Tibial nerve (tissue), 4 donors: ENCODE measurements at regions not wholly inside any gene's neighbourhood (a gene's known extent, or its start where the extent isn't known, plus 50 kb on each side); places are given as distances from the start of the nearest gene placed in this dataset.

Source experiments
- CTCF ChIP-seq, 5 experiments: fragments of 200-600 bp in 3 of 5; fragments of 450-650 bp in 2 of 5; sonication (generic) in 3 of 5; IDR thresholded peaks; one replicate each; pipeline ENCODE4 v1.5.1; 2016 to 2019; ENCODE audit warnings: antibody characterized with exemption in 5 of 5, mild to moderate bottlenecking in 3 of 5, moderate library complexity in 2 of 5
- EP300 ChIP-seq, 2 donors: sonication (generic); formaldehyde crosslinking; IDR thresholded peaks; one replicate each; pipeline ENCODE4 v1.6.1; 2017; ENCODE audit warnings: antibody characterized with exemption in 2 of 2, mild to moderate bottlenecking in 1 of 2

DNA sequence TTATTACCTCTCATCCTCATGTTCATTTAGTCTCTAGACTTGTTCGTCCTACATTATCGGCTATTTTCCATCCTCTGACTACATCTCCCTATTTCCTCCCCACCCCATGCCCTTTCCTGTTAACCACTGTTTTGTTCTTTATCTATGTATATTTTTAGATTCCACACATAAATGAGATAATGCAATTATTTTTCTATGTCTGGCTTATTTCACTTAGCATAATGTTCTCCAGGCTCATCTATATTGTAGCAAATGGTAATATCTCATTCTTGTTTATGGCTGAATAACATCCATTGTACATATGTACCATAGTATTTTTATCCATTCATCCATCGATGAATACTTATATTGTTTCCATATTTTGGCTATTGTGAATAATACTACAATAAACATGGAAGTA lies 84.6 kb upstream of the PTPRR start:
- TF ChIP-seq CTCF (IDR thresholded peaks at IDR 0.05) (no peak), EP300 (IDR thresholded peaks at IDR 0.05) (no peak)
